G401.6 (cell line): ENCODE measurements at regions not wholly inside any gene's neighbourhood (a gene's known extent, or its start where the extent isn't known, plus 50 kb on each side); places are given as distances from the start of the nearest gene placed in this dataset.

Source experiments
- FAIRE-seq: peaks from 2 replicates; lab custom pipeline; 2012; peaks lifted over from hg19 to GRCh38; lab: Jason Lieb, UNC

DNA sequence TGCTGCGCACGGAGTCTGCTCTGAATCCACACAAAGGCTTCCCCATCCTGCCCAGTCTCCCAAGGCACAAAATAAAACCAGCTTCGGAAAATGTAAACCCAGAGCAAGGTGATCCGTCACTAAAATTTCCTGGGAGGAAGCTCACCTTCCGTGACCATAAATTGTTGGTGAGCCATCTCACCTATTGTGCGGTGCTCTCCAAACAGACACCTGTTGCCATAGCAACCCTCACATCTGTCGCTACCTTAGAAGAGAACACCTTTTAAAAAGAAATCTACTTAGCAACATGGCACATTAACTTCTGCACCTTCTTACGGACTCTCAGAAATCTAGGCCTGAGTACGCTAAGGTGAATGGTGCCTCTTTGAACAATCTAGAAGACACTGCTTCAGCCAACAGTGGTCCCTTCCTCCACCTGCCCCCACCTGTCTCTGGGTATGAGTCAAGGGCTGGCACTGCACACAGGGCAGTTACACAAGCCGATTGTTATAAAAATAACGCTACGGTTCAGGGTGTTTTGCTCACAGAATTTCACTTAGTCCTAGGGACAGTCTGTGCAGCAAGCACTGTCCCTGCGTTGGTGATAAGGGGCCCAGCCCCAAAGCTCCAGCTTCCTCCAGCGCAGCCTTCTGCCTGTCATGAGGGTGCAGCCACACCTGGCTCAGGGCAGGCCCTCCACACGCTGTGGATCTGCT lies 114.9 kb upstream of the ID2 start:
- FAIRE-seq = no peak

DNA sequence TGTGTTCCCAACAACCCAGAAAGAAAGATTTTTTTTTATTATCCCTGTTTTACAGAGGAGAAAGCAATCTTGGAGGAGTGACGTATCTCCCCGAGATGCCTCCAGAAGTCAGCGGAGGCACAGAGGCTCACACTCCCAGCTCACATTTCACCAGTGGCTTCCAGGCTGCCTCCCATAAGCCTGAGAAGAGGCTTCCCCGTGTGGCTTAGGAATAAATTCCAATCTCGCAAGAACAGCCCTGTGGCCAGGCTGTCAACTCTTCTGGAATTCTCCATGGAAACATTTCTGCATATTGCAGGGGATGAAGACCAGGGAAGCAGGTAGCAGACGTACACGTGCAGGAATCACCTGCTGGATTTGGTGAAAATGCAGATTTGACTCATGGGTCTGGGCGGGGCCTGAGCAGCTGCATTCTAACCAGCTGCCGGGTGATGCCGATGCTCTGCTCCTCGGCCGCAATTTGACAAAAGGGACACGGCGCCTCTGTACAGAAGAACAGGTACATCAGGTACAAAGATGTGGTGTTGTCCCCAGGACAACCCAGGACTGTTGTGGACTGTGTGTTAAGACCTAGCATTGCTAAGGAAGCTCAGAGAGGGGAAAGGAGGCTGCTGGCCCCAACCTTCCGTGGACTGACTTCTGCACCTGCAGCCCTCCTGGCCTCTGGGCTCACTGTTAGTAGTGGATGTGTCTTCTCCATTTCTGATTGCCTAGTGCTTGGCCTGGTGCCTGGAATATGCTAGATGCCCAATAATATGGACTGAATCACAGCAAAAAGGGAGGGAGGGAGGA lies 114.2 kb upstream of the ID2 start:
- FAIRE-seq = no peak

DNA sequence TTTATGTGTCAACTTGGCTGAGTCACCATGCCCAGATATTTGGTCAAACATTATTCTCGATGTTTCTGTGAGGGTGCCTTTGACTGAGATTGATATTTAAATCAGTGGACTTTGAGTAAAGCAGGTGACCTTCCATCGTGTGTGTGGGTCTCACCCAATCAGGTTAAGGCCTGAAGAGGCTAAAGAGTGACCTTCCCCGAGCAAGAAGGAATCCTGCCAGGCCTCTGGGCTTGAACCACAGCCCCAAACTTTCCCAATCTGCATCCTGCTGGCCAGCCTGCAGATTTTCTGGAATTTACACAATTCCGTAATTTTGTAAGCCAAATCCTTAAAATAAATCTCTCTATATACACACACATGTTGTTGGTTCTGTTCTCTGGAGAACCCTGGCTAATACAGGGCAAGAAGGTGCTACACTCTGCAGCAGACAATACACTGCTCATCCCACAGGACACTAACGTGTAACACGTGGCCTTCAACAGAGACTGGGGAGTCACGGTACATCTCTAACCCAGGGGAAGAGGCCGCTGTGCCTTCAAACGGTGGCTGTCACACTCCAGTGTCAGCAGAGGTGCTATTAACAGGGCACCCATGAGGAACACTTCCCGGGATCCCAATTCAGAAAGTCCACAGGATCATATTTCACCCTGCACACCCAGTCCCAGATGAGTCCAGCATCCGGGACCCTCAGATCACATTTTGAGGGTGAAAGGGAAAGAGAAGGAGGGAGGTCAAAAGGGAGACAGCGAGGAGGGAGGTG lies 113.1 kb upstream of the ID2 start:
- no peak for FAIRE-seq

DNA sequence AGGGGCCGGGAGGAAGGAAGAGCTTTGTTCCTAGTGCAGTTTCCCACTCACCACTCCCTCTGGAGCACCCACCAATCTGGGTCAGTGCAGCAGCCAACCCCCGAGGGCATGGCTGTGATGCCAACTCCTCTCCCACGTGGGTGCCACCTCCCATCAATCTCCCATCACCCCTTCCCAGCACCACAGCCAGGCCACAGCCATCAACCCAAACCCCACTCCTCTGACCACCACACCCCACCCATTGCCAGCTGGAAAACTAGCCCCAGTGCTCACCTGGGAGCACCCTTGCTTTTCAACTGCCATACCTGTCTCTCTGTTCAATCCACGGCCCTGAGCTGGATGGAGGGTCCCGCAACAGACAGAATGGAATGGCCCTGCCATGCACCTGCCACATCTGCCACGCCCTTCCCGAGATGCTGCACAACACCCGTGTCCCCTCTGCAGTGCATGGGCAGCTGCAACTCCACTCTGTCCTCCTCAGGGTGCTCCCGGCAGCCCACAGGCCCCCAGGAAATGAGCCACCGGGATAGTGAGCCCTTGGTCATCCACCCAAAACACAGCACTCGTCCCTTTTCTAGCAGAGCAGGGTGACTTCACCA lies 112.4 kb upstream of the ID2 start:
- FAIRE-seq = no peak

GRCh38 chr2:8570637-8571036 lies 111.2 kb upstream of the ID2 start:
- no peak for FAIRE-seq

- no peak for FAIRE-seq
Measured at GRCh38 chr2:8571301-8571791, 110.5 kb upstream of the ID2 start.

GRCh38 chr2:8571792-8572499 lies 109.9 kb upstream of the ID2 start:
- FAIRE-seq = no peak

DNA sequence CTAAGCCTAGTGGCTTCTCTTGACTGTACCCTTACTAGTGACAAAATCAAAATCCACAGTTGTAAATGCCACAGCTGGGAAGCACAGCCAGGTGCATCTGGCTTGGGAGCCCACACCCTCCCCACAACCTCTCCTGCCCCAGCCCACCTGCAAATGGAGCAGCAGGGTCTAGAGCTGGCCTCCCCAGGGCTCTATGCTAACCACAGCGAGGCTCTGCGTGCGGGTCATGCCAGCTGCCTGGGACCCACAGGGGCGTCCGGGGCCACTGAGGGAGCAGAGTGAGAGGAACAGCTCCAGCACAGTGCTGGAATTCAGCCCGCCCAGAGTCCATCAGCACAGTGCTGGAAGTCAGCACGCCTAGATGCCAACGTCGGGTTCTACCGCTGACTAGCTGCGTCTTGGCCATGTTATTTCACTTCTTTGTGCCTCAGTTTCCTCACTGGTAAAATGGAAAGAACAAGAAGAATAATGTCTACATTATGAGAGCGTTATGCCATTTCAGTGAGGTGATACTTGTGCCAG lies 109.1 kb upstream of the ID2 start:
- FAIRE-seq = no peak

DNA sequence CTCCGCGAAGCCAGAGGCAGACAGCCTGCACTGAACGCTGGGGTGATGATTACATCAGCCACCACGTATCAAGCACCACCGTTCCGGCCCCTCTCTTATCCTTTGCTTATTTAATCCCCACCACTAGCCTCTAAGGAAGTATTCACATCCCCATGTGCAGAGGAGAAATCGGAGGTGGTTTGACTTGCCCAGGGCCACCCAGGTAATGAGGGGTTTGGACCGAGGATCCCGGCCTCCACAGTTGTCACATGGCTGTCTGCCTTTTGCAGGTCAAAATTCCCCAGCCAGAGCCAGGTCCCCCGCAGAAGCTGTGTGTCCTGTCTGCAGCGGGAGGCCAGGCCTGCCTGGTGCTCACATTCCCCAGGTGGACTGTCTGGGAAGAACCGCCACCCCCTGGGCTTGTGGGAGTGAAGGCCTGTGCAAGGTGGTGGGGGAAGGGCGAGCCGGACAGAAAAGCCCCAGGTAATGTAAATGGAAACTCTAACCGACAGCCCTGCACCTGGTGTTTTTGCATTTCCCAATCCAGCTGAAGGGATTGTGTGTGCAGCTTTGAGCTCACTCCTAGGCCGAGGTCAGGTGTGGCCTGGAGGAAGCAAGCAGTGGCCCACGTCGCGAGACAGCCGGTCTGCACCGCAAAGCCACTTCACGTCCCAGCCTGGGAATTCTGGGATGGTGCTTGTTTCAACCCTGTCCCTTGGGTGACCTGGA lies 108.5 kb upstream of the ID2 start:
- no peak for FAIRE-seq

DNA sequence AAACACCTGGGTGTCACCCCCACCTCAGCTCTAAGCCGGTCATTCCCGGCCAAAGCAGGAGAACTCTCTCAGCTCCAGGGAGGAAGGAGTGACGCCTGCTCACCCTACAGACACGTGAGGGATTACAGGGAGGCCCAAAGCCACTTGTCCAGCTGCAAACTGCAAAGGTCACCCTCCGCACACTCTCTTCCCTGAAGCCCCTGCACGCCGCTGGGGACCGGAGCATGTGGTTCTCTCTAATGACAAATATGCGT lies 108.0 kb upstream of the ID2 start:
- FAIRE-seq = no peak

DNA sequence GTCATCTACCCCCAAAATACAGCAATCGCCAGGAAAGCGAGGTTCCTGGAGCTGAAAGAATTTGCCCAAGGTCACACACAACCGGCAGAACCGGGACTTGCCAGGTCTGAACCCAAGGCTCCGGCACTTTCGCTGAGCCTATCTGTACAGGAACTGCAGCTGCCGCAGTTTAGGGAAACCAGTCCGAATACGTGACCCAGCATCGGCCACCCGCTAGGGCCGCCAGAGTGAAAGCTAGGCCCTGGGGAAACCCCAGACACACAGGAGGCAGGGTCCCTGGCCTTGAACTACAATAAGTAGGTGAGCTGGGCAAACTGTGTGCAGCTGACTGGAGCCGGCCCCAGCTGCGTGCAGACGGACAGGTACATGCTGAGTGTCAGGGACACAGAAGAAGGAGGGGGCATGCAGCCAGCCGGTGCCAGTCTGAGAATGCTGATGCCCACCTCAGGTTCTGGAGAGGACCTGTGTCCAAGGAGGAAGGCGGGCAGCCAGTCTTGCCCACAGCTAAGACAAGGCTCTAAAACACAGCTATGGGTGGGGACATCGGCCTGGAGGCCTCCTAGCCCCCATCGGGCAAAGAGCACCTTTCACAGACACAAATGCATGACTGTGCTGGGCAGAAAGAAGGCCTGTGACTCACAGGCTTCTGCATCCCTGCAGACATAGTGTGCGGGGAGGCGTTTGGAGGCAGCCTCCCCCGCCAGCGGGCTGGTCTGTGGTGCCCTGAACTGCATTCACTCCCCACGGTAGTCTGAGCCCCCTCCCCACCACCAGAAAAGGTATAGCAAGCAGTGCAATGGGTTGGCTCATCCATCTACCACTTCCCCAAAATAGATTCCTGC lies 107.4 kb upstream of the ID2 start:
- FAIRE-seq = no peak

DNA sequence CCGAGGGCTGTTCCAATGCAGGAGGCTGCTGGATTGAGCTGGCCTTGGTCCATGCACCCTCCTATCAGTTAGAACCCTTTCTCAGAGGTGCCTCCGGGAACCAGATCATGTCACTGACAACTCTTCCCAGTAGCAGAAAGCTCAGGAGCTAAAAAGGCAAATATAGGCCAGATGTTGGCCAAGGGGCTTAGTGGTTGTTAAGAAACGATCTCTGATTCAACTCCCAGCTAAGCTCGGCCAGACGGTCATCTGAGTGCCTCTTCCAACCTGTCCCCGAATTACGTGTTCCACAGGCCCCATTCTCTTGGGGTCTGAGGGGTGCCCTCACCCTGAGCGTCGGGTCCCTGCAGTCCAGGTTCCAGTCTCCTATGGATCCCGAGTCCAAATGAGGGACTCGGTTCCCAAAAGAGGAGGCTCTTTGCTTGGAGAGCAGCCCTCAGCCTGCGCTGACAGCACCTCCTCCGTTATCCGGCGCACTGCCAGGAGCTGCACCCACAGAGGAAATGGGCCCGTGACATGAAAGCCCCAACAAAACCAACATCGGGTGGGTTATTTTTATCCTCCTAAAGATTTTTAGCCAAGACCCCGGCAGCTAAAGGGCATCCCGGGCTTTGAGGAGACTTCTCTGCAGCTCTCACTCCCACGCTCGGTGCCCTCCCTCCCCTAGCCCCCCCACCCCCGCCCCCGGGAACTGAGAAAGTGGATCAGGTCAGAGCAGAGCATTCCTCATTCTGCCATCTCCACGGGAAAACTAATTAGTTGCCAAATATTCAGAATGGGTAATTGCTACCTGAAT lies 106.6 kb upstream of the ID2 start:
- no peak for FAIRE-seq

GRCh38 chr2:8575834-8576423 lies 105.9 kb upstream of the ID2 start:
- no peak for FAIRE-seq

DNA sequence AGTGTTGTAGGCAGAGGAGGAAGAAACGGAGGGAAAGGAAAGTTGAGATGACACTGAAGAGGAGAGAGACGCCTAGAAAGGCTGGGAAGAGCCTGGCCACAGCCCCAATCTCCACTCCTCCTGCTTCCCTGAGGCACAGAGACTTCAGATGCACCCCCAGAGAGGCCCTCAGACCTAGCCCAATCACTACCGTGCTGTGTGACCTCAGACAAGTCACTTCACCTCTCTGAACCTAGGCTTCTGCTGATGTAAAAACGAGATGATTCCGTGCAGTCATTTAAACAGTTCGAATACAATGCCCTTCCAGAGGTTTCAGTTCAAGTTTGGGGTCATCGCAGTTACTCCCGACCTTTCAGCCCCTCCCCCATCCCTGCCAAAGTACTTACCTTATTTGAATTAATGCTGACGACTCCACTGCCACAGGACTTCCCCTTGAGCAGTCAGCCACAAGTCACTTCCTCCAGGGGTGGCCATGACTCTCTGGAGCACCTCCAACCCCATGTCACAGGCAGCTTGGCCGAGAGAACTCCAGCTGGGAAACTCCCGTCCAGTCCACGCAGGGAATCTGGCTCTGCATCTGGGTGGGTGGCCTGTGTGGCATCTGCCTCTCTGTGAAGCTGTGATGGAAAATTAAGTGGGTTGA lies 105.2 kb upstream of the ID2 start:
- no peak for FAIRE-seq

DNA sequence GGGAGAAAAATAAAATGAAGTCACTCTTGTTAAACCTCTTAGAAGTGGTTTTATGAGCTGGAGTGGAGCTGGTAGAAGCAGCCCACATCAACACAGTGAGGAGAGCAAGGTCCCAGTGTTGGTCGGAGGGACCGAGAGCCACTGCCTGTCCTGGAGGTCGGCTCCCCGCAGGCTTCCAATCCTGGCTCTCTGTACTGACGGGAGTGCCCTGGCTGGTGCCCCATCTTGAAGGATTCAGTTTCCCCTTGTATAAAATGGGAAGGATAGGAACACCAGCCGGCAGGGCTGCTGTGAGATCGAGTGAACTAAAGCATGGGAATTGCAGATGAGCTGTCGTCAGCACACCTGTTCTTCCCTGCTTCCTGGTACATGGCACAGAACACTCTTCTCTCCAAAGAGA lies 104.3 kb upstream of the ID2 start:
- no peak for FAIRE-seq

DNA sequence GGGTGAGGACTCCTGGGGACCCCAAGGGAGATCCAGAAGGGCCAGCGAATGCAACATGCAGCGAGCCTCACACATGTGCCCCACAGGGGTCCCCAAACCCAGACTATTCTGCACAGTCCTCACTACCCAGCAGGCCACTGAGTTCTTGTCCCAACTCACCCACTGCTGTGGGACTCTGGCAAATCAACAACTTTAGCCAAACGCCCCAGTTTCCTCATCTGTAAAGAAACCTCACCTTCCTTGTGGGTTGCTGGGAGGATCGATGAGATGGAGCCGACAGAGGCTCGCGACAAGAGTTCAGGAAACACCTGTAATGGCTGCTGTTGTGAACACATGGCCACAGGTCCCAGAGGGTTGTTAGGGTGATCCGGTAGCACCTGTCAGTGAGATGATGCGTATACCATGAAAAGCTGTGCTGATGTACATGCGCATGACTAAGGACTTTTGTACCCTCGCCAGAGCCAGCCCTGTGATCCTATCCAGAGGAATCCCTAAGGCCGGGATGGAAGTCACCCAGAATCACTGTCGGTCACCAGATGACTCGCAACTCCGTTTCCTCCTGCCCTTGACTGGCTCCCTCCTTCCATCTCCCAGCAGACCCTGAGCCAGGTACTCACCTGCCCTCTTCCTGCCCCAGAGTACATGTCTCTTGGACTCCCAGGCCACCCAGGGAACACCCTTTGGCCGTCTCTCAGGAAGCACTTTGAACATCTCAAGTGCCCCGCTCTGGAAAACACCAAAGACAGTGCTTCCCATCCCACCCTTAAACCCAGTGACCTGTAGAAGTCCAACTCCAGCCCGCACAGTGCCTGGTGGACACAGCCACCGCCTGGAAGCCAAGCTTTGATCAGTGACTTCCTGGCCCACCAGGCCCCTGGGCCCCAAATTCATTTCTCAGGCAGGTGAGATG lies 103.3 kb upstream of the ID2 start:
- no peak for FAIRE-seq

- no peak for FAIRE-seq
Measured at GRCh38 chr2:8579485-8580085, 102.3 kb upstream of the ID2 start.
